HFFc6 (cell line): ENCODE measurements at regions not wholly inside any gene's neighbourhood (a gene's known extent, or its start where the extent isn't known, plus 50 kb on each side); places are given as distances from the start of the nearest gene placed in this dataset.

ENCODE experiments used
- DNase-seq: peaks from one replicate; pipeline ENCODE4 v3.0.0-alpha.2; 2018
- H3K27ac Mint-ChIP-seq: 2 replicates; pipeline ENCODE4 v1.8.0; 2020; ENCODE audit warnings: mild to moderate bottlenecking, mixed read lengths
- H3K27me3 Mint-ChIP-seq: 2 replicates; pipeline ENCODE4 v1.8.0; 2021; ENCODE audit warnings: mild to moderate bottlenecking, moderate library complexity, mixed read lengths; ENCODE audit not compliant: insufficient read depth
- H3K36me3 Mint-ChIP-seq: 2 replicates; pipeline ENCODE4 v1.8.0; 2021; ENCODE audit warnings: low read depth, mixed read lengths
- H3K4me1 Mint-ChIP-seq: 2 replicates; pipeline ENCODE4 v1.8.0; 2020; ENCODE audit warnings: low read depth, mixed read lengths
- H3K4me3 Mint-ChIP-seq: 2 replicates; pipeline ENCODE4 v1.8.0; 2020; ENCODE audit warnings: mild to moderate bottlenecking, moderate library complexity, mixed read lengths
- H3K9me3 Mint-ChIP-seq: 2 replicates; pipeline ENCODE4 v1.8.0; 2020; ENCODE audit warnings: mild to moderate bottlenecking, mixed read lengths
- CTCF ChIP-seq: fragments of 200-600 bp; sonication (generic); IDR thresholded peaks from 2 replicates; pipeline ENCODE4 v1.5.0; 2021; ENCODE audit warnings: antibody characterized with exemption, mild to moderate bottlenecking

GRCh38 chr6:73955800-73956199 is 259.8 kb downstream of the CD109 start:
- Mint-ChIP-seq H3K27ac (no peak overlapping the region), H3K4me3 (no peak overlapping the region), H3K36me3 (no peaks in the 10 kb centered on the region), H3K27me3 (peaks cover 4% of the 10 kb centered on the region; the same call in 1 of the 2 replicates), H3K4me1 (no peaks in the 10 kb centered on the region), H3K9me3 (no peaks in the 10 kb centered on the region)
- TF ChIP-seq CTCF = no peak
- no peak for DNase-seq

DNA sequence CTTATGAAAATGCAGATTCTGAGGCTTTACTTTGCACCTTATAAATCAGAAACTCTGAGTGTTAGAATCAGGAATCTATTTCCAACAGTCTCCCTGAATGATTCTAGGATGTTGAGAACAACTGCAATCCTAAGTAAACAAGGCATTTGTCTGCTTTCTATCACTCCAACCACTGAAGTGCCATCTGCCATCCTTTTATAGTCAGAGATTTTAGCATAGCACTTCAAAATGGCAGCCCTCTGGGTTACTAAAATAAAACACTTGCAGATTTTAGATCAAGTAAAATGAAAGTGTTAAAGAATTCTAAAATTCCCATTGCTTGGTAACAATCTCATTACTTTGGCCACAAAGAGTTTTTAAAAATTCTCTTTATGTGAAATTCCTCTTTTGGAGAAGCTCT is 258.9 kb downstream of the CD109 start:
- Mint-ChIP-seq H3K36me3 (no peaks in the 10 kb centered on the region), H3K4me3 (no peak overlapping the region), H3K9me3 (no peaks in the 10 kb centered on the region), H3K27me3 (peaks cover 3% of the 10 kb centered on the region; the same call in 1 of the 2 replicates), H3K27ac (no peak overlapping the region), H3K4me1 (no peaks in the 10 kb centered on the region)
- no peak for TF ChIP-seq CTCF
- DNase-seq = no peak

GRCh38 chr6:73951183-73951582 is 255.2 kb downstream of the CD109 start:
- Mint-ChIP-seq H3K36me3 (no peaks in the 10 kb centered on the region), H3K27me3 (peaks cover 2% of the 10 kb centered on the region; the same call in 1 of the 2 replicates), H3K27ac (no peak overlapping the region), H3K9me3 (no peaks in the 10 kb centered on the region), H3K4me3 (no peak overlapping the region), H3K4me1 (no peaks in the 10 kb centered on the region)
- DNase-seq = no peak
- no peak for TF ChIP-seq CTCF

- H3K27ac Mint-ChIP-seq = no peak overlapping the region
- no peak overlapping the region for H3K4me3 Mint-ChIP-seq
- no peak for DNase-seq
Measured at GRCh38 chr6:73943930-73944652, 248.1 kb downstream of the CD109 start.

GRCh38 chr6:73943411-73943810 is 247.4 kb downstream of the CD109 start:
- Mint-ChIP-seq H3K27ac (no peak overlapping the region), H3K4me3 (no peak overlapping the region), H3K27me3 (peaks cover 3% of the 10 kb centered on the region; the same call in 1 of the 2 replicates), H3K36me3 (no peaks in the 10 kb centered on the region), H3K4me1 (peaks cover 32% of the 10 kb centered on the region), H3K9me3 (no peaks in the 10 kb centered on the region)
- no peak for DNase-seq
- TF ChIP-seq CTCF = no peak

More at GRCh38 chr6:73943930-73944652, 248.1 kb downstream of the CD109 start:
- TF ChIP-seq CTCF = no peak
- H3K9me3 Mint-ChIP-seq = no peaks in the 10 kb centered on the region
- H3K36me3 Mint-ChIP-seq = no peaks in the 10 kb centered on the region
- H3K27me3 Mint-ChIP-seq = peaks cover 2% of the 10 kb centered on the region; the same call in 1 of the 2 replicates
- H3K4me1 Mint-ChIP-seq = peaks cover 32% of the 10 kb centered on the region
